ENCODE measurements at regions not wholly inside any gene's neighbourhood (a gene's known extent, or its start where the extent isn't known, plus 50 kb on each side); places are given as distances from the start of the nearest gene placed in this dataset.

DNA sequence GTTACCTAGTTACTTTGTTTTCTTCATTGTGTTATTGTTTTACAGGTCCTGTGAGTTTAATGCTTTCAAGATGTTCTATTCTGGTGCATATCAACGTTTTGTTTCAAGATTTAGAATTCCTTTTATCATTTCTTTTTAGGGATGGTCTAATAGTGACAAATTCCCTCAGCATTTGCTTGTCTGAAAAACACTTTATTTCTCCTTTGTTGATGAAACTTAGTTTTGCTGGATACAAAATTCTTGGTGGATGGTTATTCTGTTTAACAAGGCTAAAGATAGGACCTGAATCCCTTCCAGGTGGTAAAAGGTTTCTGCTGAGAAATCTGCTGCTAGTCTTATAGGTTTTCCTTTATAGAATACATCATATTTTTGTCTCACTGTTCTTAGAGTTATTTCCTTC lies 102.3 kb downstream of the RND3 start:
- peaks cover 19% of the 10 kb centered on the region for H3K9me3 ChIP-seq (ENCODE audit: control insufficient read depth, insufficient read depth, low read length)
- H3K36me3 ChIP-seq (ENCODE audit: control insufficient read depth, insufficient read depth, low read length) = no peaks in the 10 kb centered on the region
- H3K36me3 Mint-ChIP-seq = no peaks in the 10 kb centered on the region
- H3K4me1 ChIP-seq (ENCODE audit: control insufficient read depth, insufficient read depth, low read length) = no peaks in the 10 kb centered on the region
- H3K9me3 Mint-ChIP-seq = peaks cover 12 to 17% of the 10 kb centered on the region in 2 donors
- no peak overlapping the region for H3K27ac Mint-ChIP-seq
- DNase-seq = no peak
- no peak overlapping the region for H3K4me3 ChIP-seq (ENCODE audit: low read length)
- no peaks in the 10 kb centered on the region for H3K4me1 Mint-ChIP-seq
- no peak overlapping the region for H3K4me3 Mint-ChIP-seq
- WGBS (ENCODE audit: insufficient coverage) = 29% methylated on average over 1 of the region's 1 CpG
- ATAC-seq = no peak
- intact Hi-C loops (cut with micrococcal nuclease) = no loop called here
- TF ChIP-seq, protein P1, sequence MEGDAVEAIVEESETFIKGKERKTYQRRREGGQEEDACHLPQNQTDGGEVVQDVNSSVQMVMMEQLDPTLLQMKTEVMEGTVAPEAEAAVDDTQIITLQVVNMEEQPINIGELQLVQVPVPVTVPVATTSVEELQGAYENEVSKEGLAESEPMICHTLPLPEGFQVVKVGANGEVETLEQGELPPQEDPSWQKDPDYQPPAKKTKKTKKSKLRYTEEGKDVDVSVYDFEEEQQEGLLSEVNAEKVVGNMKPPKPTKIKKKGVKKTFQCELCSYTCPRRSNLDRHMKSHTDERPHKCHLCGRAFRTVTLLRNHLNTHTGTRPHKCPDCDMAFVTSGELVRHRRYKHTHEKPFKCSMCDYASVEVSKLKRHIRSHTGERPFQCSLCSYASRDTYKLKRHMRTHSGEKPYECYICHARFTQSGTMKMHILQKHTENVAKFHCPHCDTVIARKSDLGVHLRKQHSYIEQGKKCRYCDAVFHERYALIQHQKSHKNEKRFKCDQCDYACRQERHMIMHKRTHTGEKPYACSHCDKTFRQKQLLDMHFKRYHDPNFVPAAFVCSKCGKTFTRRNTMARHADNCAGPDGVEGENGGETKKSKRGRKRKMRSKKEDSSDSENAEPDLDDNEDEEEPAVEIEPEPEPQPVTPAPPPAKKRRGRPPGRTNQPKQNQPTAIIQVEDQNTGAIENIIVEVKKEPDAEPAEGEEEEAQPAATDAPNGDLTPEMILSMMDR (IDR thresholded peaks at IDR 0.05) = no peak
- H3K27me3 Mint-ChIP-seq (ENCODE audit: low read depth in 2 of 2) = no peaks in the 10 kb centered on the region
- no peaks in the 10 kb centered on the region for H3K27me3 ChIP-seq (ENCODE audit: control insufficient read depth, insufficient read depth, low read length)
- H3K27ac ChIP-seq (ENCODE audit: low read length) = no peak overlapping the region

DNA sequence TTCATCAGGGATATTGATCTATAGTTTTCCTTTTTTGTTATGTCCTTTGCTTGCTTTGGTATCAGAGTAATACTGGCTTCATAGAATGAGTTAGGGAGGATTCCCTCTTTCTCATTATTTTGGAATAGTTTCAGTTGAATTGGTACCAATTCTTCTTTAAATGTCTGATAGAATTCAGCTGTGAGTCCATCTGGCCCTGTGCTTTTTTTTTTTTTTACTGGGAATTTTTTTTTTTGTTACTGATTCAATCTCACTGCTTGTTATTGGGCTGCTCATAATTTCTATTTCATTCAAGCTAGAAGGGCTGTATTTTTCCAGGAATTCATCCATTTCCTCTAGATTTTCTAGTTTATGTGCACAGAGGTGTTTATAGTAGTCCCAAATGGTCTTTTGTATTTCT lies 103.9 kb downstream of the RND3 start:
- Histone ChIP-seq H3K4me3 (ENCODE audit: low read length) (no peak overlapping the region), H3K27me3 (ENCODE audit: control insufficient read depth, insufficient read depth, low read length) (no peaks in the 10 kb centered on the region), H3K9me3 (ENCODE audit: control insufficient read depth, insufficient read depth, low read length) (peaks cover 18% of the 10 kb centered on the region), H3K27ac (ENCODE audit: low read length) (no peak overlapping the region), H3K4me1 (ENCODE audit: control insufficient read depth, insufficient read depth, low read length) (no peaks in the 10 kb centered on the region), H3K36me3 (ENCODE audit: control insufficient read depth, insufficient read depth, low read length) (no peaks in the 10 kb centered on the region)
- ATAC-seq (no peak), DNase-seq (no peak)
- intact Hi-C loops (cut with micrococcal nuclease) = no loop called here
- no peak overlapping the region for H3K27ac Mint-ChIP-seq
- H3K36me3 Mint-ChIP-seq = no peaks in the 10 kb centered on the region
- no peak overlapping the region for H3K4me3 Mint-ChIP-seq
- no peaks in the 10 kb centered on the region for H3K4me1 Mint-ChIP-seq
- no peaks in the 10 kb centered on the region for H3K27me3 Mint-ChIP-seq (ENCODE audit: low read depth in 2 of 2)
- peaks cover 12 to 15% of the 10 kb centered on the region in 2 donors for H3K9me3 Mint-ChIP-seq
- TF ChIP-seq, protein P1 (IDR thresholded peaks at IDR 0.05) = no peak

DNA sequence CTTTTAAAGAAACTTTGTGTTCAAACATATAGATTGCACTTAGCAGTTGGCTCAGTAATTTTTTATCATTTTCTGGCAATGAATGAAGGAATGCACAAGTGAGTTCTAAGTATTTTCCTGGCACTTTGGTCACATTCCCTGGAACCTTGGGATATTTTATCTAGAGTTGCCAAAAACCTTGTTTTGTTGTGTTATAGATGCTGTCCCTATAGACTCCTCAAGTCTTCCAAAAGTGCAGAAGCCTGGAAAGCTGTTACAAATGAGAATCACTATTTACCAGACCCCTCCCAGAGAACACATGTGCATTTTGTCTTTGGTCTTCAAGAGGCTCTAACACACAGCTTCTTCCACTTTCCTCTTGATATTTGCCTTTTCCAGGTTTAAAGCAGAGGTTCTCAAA lies 108.3 kb downstream of the RND3 start:
- no peak for DNase-seq
- Histone ChIP-seq H3K4me3 (ENCODE audit: low read length) (no peak overlapping the region), H3K4me1 (ENCODE audit: control insufficient read depth, insufficient read depth, low read length) (no peaks in the 10 kb centered on the region), H3K27me3 (ENCODE audit: control insufficient read depth, insufficient read depth, low read length) (no peaks in the 10 kb centered on the region), H3K36me3 (ENCODE audit: control insufficient read depth, insufficient read depth, low read length) (no peaks in the 10 kb centered on the region), H3K9me3 (ENCODE audit: control insufficient read depth, insufficient read depth, low read length) (no peaks in the 10 kb centered on the region), H3K27ac (ENCODE audit: low read length) (no peak overlapping the region)
- Mint-ChIP-seq H3K9me3 (peaks cover 12 to 17% of the 10 kb centered on the region in 2 donors), H3K4me3 (no peak overlapping the region), H3K4me1 (no peaks in the 10 kb centered on the region), H3K27me3 (ENCODE audit: low read depth in 2 of 2) (no peaks in the 10 kb centered on the region), H3K27ac (no peak overlapping the region), H3K36me3 (no peaks in the 10 kb centered on the region)
- no peak for ATAC-seq
- intact Hi-C loops (cut with micrococcal nuclease) = no loop called here
- TF ChIP-seq, protein P1 (IDR thresholded peaks at IDR 0.05) = no peak

- intact Hi-C loops (cut with micrococcal nuclease) = no loop called here
- H3K4me3 Mint-ChIP-seq = no peak overlapping the region
- H3K27me3 Mint-ChIP-seq (ENCODE audit: low read depth in 2 of 2) = no peaks in the 10 kb centered on the region
- no peaks in the 10 kb centered on the region for H3K4me1 Mint-ChIP-seq
- H3K27ac Mint-ChIP-seq = no peak overlapping the region
- Histone ChIP-seq H3K9me3 (ENCODE audit: control insufficient read depth, insufficient read depth, low read length) (no peaks in the 10 kb centered on the region), H3K36me3 (ENCODE audit: control insufficient read depth, insufficient read depth, low read length) (no peaks in the 10 kb centered on the region), H3K27ac (ENCODE audit: low read length) (no peak overlapping the region), H3K4me1 (ENCODE audit: control insufficient read depth, insufficient read depth, low read length) (no peaks in the 10 kb centered on the region), H3K4me3 (ENCODE audit: low read length) (no peak overlapping the region), H3K27me3 (ENCODE audit: control insufficient read depth, insufficient read depth, low read length) (no peaks in the 10 kb centered on the region)
- ATAC-seq (no peak), DNase-seq (no peak)
- 80% methylated on average over 1 of the region's 1 CpG for WGBS (ENCODE audit: insufficient coverage)
- TF ChIP-seq, protein P1 (IDR thresholded peaks at IDR 0.05) = no peak
- H3K36me3 Mint-ChIP-seq = no peaks in the 10 kb centered on the region
- H3K9me3 Mint-ChIP-seq = peaks cover 11 to 17% of the 10 kb centered on the region in 2 donors
Observed at GRCh38 chr2:150378686-150379085, 108.8 kb downstream of the RND3 start.
